ENCODE measurements at regions not wholly inside any gene's neighbourhood (a gene's known extent, or its start where the extent isn't known, plus 50 kb on each side); places are given as distances from the start of the nearest gene placed in this dataset.
"Not testable (repeated sequence)": the region's sequence is repeated elsewhere in the genome, so short reads cannot be mapped to it uniquely, and the experiment has no call there.

- no peak for DNase-seq
These were observed 104.5 kb downstream of the ZMAT3 start for GRCh38 chr3:178967177-178967532.

DNA sequence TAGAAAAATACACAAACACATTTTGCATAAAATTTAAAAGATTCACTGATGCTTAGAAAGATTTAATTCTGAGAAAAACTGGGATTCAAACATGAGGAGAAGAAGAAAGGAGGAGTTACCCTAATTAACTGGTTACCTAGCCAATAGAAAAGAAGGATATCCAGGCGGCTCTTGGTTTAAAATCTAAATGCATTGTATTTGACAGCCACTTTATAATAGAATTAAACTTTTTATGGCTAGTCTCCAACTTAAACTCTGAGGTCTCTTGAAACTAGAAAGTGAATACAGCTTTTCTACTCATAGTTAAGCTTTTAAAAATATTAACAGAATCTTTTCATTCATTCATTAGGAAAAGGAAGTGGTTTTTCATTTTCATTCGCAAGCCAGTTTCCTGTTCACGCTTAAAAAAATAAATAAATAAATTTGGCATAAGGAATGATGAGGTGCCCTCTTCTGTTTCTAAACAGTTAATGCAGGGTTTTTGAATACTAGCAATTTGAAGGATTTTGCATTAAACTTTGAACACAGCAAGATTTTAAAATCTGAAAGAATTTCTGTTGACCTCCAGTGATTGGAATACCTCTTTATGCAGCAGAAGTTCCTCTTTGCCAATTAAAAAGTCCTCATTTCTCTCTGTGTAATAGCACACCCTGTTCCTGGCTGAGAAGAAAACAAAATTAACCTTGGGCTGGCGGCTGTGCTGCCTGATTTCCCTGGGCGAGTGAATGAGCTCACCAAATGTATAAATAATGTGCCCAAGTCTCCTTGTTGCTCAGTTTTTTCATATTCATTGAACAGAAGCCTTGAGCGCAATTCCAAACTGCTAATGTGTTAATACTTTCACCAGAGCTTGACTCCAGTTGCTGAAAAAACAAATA is 105.1 kb downstream of the ZMAT3 start:
- peak; percentile 53 for DNase-seq

GRCh38 chr3:178964551-178964950 is 107.1 kb downstream of the ZMAT3 start:
- no peak for DNase-seq

DNA sequence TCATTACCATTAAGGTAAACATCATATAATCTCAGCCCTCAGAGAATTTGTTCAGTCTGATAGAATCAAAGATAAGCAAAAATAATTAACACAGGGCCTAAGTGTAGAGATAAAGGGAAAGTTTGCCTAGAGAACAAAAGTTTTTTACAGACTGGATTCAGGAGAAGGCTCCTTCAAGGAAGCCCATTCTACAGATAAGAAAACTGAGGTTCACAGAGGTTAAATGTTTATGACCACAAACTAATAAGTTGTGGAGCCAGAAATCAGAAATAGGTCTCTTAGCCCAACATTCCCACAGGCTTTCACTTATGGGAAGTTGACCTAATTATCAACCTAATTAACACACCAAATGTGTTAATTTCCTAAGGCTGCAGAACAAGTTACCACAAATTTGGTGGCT is 110.7 kb downstream of the ZMAT3 start:
- no peak for DNase-seq

DNA sequence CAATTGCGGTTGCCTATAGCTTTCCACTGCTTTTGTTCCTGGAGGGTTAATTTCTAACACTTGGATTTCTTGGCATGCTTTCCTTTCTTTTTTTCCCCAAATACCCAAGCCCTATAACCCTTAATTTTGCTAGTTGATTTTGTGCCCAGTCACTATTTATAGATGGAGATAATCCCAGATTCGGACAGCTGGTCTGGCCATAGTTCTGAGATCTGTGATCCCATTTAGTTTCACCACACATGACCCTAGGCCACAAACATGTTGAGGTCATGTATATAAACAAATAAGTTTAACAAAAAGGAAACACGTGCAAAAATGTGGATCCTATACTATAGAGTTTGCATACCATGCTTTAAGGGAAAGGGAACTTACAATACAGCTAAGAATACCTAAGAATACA is 111.4 kb downstream of the ZMAT3 start:
- no peak for DNase-seq

GRCh38 chr3:178950676-178951075 is 120.9 kb downstream of the ZMAT3 start:
- no peak for DNase-seq

DNA sequence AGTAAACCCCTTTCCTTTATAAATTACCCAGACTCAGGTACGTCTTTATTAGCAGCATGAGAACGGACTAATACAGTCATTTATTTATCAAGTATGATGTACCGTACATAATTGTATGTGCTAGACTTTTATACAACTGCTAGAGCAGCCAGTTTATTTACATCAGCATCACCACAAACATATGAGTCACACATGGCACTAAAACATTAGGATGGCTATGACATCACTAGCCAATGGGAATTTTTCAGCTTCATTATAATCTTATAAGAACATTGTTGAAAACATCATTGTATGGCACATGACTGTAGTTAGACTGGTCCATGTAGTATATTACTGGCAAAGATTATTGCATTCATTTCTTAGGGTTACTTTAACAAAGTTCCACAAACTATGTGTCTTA is 121.7 kb downstream of the ZMAT3 start:
- DNase-seq, result no peak

DNA sequence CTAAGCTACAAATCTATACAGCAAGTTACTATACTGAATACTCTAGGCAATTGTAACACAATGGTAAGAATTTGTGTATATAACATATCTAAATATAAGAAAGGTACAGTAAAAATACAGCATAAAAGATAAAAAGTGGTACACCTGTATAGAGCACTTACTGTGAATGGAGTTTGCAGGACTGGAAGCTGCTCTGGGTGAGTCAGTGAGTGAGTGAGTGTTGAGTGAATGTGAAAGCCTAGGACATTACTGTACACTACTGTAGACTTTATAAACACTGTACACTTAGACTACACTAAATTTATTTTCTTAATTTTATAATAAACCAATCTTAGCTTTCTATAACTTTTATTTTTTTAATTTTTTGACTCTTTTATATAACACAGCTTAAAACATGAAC is 123.1 kb downstream of the ZMAT3 start:
- no peak for DNase-seq

GRCh38 chr3:178947738-178948137 is 123.9 kb downstream of the ZMAT3 start:
- DNase-seq, result peak; percentile 9

DNA sequence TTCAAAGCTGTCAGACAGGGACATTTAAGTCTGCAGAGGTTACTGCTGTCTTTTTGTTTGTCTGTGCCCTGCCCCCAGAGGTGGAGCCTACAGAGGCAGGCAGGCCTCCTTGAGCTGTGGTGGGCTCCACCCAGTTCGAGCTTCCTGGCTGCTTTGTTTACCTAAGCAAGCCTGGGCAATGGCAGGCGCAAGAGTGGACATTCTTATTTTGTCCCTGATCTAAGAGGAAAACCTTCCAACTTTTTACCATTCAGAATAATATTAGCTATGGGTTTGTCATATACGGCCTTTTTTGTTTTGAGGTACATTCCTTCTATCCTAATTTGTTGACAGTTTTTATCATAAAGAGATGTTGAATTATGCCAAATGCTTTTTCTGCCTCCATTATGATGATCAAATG is 129.3 kb downstream of the ZMAT3 start:
- not testable (repeated sequence) for DNase-seq

DNA sequence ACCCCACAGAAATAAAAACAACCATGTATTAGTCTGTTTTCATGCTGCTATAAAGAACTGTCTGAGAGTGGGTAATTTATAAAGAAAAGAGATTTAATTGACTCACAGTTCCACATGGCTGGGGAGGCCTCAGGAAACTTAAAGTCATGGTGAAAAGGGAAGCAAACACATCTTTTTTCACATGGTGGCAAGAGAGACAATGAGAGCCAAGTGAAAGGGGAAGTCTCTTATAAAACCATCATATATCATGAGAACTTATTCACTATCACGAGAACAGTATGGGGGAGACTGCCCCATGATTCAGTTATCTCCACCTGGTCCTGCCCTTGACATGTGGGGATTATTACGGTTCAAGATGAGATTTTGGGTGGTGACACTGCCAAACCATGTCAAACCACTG is 141.5 kb downstream of the ZMAT3 start:
- DNase-seq, result no peak

DNA sequence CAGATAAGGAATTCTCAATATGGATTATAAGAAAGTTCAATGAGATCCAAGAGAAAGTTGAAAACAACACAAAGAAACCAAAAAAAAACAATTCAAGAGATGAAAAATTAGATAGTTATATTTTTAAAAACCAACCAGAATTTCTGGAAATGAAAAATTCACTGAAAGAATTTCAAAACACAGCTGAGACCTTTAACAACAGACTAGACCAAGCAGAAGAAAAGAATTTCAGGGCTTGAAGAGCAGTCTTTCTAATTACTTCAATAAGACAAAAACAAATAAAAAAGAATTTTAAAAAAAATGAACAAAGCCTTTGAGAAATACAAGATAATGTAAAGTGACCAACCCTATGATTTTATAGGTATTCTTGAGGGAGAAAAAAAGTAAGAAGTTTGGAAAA is 155.4 kb downstream of the ZMAT3 start:
- DNase-seq, result no peak

DNA sequence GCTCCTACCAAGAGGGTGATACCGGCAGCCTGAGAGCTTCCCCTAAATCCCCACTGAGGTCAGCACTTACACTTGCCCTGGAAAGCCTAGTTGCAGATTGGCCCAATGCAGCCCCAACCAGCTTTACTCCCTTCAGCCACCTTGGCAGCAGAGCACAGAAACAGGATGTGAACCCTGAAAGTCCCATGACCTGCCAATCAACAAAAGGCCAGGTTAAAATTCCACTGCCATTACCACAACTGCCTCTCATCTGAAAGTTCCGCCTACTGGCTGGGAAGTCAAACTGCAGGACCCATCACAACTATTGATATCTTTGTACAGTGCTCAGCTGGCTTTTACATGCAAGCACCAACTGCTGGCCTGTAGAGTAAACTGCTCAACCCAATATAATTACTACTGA is 156.2 kb downstream of the ZMAT3 start:
- DNase-seq, result no peak

- peak; percentile 24 for DNase-seq
These were observed 164.5 kb downstream of the ZMAT3 start for GRCh38 chr3:178907081-178907480.

DNA sequence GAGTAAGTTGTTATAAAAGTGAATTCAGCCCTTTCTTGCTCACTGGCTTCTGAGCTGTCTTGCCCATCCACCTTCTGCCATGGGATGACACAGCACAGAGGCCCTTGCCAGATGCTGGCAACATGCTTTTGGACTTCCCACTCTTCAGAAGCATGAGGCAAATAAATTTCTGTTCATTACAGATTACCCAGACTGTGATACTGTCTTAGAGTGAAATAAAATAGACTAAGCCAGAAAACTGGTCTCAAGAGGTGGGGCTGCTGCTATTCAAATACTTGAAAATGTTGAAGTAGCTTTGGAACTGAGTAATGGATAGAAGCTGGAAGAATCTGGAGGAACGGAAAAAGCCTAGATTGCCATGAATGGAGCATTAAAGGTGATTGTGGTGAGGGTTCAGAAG is 170.4 kb downstream of the ZMAT3 start:
- no peak for DNase-seq

DNA sequence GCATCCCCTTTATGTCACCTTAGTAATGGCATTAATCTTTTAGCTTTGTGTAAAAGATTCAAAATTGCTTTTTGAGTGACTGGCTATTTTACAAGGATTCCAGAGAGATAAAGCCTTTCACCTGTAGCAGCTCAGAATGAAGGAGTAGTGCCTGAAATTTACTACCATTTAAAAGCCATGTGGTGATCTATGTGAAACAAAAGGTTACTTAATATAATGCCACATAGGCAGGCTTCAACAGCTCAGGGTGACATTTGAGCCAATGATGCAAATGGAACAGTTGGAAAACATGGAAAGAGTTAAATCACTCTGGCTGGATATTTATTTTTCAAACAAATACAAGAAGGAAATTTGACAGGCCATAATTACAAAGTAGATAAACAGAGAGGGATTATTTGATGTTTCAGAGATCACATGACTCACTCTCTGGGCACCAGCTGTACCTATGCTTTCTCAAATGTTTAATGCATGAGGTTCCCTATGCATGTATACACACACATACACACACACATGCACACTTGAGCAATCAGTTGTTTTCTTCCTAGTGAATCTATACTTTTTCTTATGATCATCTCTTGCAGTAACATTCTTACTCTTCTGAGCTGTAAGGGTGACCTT is 171.5 kb downstream of the ZMAT3 start:
- DNase-seq, result no peak

DNA sequence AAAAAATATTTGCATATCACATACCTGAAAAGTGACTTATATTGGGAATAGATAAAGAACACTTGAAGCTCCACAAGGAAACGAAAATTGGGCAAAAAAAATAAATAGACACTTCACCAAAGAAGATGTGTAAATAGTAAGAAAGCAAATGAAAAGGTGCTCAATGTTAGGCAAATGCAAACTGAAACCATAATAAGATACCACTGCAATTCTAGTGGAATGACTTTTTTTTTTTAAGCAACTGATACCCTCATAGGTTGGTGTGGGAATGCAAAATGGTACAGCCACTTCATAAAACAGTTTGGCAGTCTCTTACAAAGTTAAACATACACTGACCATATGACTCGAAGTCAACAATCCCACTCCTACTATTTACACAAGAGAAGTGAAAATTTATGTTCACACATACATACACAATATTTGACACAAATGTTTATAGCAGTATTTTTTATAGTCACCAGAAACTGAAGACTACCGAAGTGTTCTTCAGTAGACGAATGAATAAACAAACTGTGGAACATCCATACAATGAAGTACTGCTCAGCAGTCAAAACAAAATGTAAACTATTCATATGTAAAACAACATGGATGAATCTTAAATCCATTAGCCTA is 176.3 kb downstream of the ZMAT3 start:
- no peak for DNase-seq
